B cell (primary cell): ENCODE measurements at regions not wholly inside any gene's neighbourhood (a gene's known extent, or its start where the extent isn't known, plus 50 kb on each side); places are given as distances from the start of the nearest gene placed in this dataset.

Experiments
- ATAC-seq: fragments of 200-7000 bp; cut with Tn5 transposase; one replicate; pipeline ENCODE4 v1.10.0; 2021; ENCODE audit warnings: low read depth, mild to moderate bottlenecking, moderate number of reproducible peaks, moderate library complexity
- CTCF ChIA-PET: fragments of 350-600 bp; sonication (Branson Sonifier 250); formaldehyde crosslinking; loops from one replicate; lab custom pipeline; 2021; ENCODE audit warnings: antibody characterized with exemption, inconsistent platforms; lab: Charles Lee
- POLR2A ChIA-PET: fragments of 350-600 bp; sonication (Branson Sonifier 250); formaldehyde crosslinking; loops from one replicate; lab custom pipeline; 2021; ENCODE audit warnings: antibody characterized with exemption; lab: Charles Lee
- DNase-seq: peaks from one replicate; pipeline ENCODE4 v3.0.0; 2013
- H2AFZ ChIP-seq: 2 replicates; pipeline ENCODE4 v1.6.1; 2012; ENCODE audit warnings: mild to moderate bottlenecking, low read depth, low read length; ENCODE audit not compliant: insufficient read depth, poor library complexity, severe bottlenecking
- H3K27ac ChIP-seq, 2 donors: 1 replicate in 1 of 2; 2 replicates in 1 of 2; pipeline ENCODE4 v1.5.1; 2012 to 2013; ENCODE audit warnings: low read length in 2 of 2, mild to moderate bottlenecking in 2 of 2, moderate library complexity in 1 of 2
- H3K27me3 ChIP-seq, 4 experiments: fragments of 200-600 bp in 1 of 4; sonication (generic) in 1 of 4; replicated peaks in 1 of 4; 1 replicate in 2 of 4; 2 replicates in 2 of 4; pipeline versions ENCODE4 v1.6.1 to v1.7.0; 2013 to 2016; ENCODE audit warnings: low read length in 3 of 4, mild to moderate bottlenecking in 2 of 4, mixed read lengths in 1 of 4, moderate library complexity in 1 of 4; ENCODE audit not compliant: insufficient read depth in 4 of 4, control insufficient read depth in 3 of 4; ENCODE audit errors: control extremely low read depth in 1 of 4
- H3K36me3 ChIP-seq, 2 experiments: replicated peaks in 1 of 2; 1 replicate in 1 of 2; 2 replicates in 1 of 2; pipeline versions ENCODE4 v1.6.1 to v1.7.1; 2013; ENCODE audit warnings: low read length in 1 of 2; ENCODE audit not compliant: insufficient read depth in 2 of 2, control insufficient read depth in 1 of 2; ENCODE audit errors: control extremely low read depth in 1 of 2, extremely low read depth in 1 of 2
- H3K4me1 ChIP-seq, 2 donors: fragments of 200-600 bp in 1 of 2; sonication (generic) in 1 of 2; 1 replicate in 1 of 2; 2 replicates in 1 of 2; pipeline versions ENCODE4 v1.5.1 to v1.6.1; 2013 to 2017; ENCODE audit warnings: low read length in 2 of 2; ENCODE audit not compliant: control insufficient read depth in 2 of 2, insufficient read depth in 2 of 2
- H3K4me2 ChIP-seq: replicated peaks from 2 replicates; pipeline ENCODE3; 2012; ENCODE audit warnings: mild to moderate bottlenecking, low read depth, low read length; ENCODE audit not compliant: poor library complexity, severe bottlenecking
- H3K4me3 ChIP-seq, 5 experiments: fragments of 200-600 bp in 1 of 5; sonication (generic) in 1 of 5; 1 replicate in 3 of 5; 2 replicates in 2 of 5; pipeline versions ENCODE4 v1.5.1 to v1.7.0; 2011 to 2016; ENCODE audit warnings: low read length in 4 of 5, mild to moderate bottlenecking in 4 of 5, low read depth in 2 of 5, control low read depth in 1 of 5, moderate library complexity in 1 of 5; ENCODE audit not compliant: insufficient read depth in 1 of 5; ENCODE audit errors: control extremely low read depth in 1 of 5, extremely low read depth in 1 of 5
- H3K79me2 ChIP-seq: fragments of 200-600 bp; sonication (generic); one replicate; pipeline ENCODE4 v1.6.0; 2016; ENCODE audit warnings: low read length; ENCODE audit not compliant: control insufficient read depth, insufficient read depth
- H3K9ac ChIP-seq: fragments of 200-600 bp; sonication (generic); 2 replicates; pipeline ENCODE4 v1.6.1; 2017; ENCODE audit warnings: mild to moderate bottlenecking, low read length, moderate library complexity
- H3K9me3 ChIP-seq, 3 donors: one replicate each; pipeline versions ENCODE4 v1.6.1 to v1.7.1; 2013; ENCODE audit warnings: low read length in 2 of 3; ENCODE audit not compliant: control insufficient read depth in 2 of 3, insufficient read depth in 1 of 3; ENCODE audit errors: control extremely low read depth in 1 of 3
- H4K20me1 ChIP-seq: 2 replicates; pipeline ENCODE4 v1.6.0; 2012; ENCODE audit warnings: mild to moderate bottlenecking, low read length; ENCODE audit not compliant: insufficient read depth, control insufficient read depth, poor library complexity, severe bottlenecking
- H3K27ac Mint-ChIP-seq: one replicate; pipeline ENCODE4 v1.8.0; 2021; ENCODE audit warnings: mixed read lengths
- H3K27me3 Mint-ChIP-seq: one replicate; pipeline ENCODE4 v1.8.0; 2021; ENCODE audit warnings: mixed read lengths
- H3K4me1 Mint-ChIP-seq: one replicate; pipeline ENCODE4 v1.8.0; 2021; ENCODE audit warnings: mixed read lengths
- H3K4me3 Mint-ChIP-seq: one replicate; pipeline ENCODE4 v1.8.0; 2021; ENCODE audit warnings: mixed read lengths
- H3K9me3 Mint-ChIP-seq: one replicate; pipeline ENCODE4 v1.8.0; 2022; ENCODE audit warnings: mixed read lengths; ENCODE audit not compliant: insufficient read depth
- CTCF ChIP-seq: fragments of 200-600 bp; IDR thresholded peaks from one replicate; pipeline ENCODE4 v1.8.0; 2022; ENCODE audit warnings: antibody characterized with exemption, mild to moderate bottlenecking
- EZH2 ChIP-seq: IDR thresholded peaks from 2 replicates; pipeline ENCODE4 v1.6.1; 2012; ENCODE audit warnings: borderline replicate concordance, low read depth, mild to moderate bottlenecking, moderate library complexity, low read length; ENCODE audit not compliant: insufficient read depth, poor library complexity, severe bottlenecking
- WGBS: methylation state at CpG from one replicate; pipeline ENCODE4 v1.1.5; 2013; ENCODE audit warnings: missing lambda C conversion rate; ENCODE audit not compliant: insufficient coverage; 5-methylcytosine and 5-hydroxymethylcytosine counted together
- intact Hi-C: fragments of 100-400 bp; cut with micrococcal nuclease; formaldehyde crosslinking; loops from one replicate; pipeline ENCODE4 v1.10.0; 2022

- no peak overlapping the region for H3K4me3 Mint-ChIP-seq
- POLR2A ChIA-PET = no interaction called here
Observed at GRCh38 chrX:20352504-20352903, 85.8 kb upstream of the RPS6KA3 start.

GRCh38 chrX:20350596-20350995 lies 83.9 kb upstream of the RPS6KA3 start:
- H3K36me3 ChIP-seq = no peaks in the 10 kb centered on the region
- H3K9me3 ChIP-seq = no peaks in the 10 kb centered on the region
- CTCF ChIA-PET = interaction anchor here (0.6 kb wide), 1 partner anchor 9 kb away, joined by 3 read pairs; no protein-coding TSS in a partner anchor
- no peak overlapping the region for H3K4me3 ChIP-seq
- DNase-seq = no peak
- intact Hi-C loops = no loop called here
- no CpG with 5 or more reads among the region's 3 CpGs for WGBS
- no peak for ATAC-seq
- no peaks in the 10 kb centered on the region for H3K27me3 ChIP-seq
- no peaks in the 10 kb centered on the region for H3K27me3 Mint-ChIP-seq
- H3K27ac ChIP-seq = no peak overlapping the region
- no peak overlapping the region for H2AFZ ChIP-seq
- no peak overlapping the region for H3K27ac Mint-ChIP-seq
- no peaks in the 10 kb centered on the region for H3K79me2 ChIP-seq
- H3K4me1 ChIP-seq = no peaks in the 10 kb centered on the region
- no peaks in the 10 kb centered on the region for H4K20me1 ChIP-seq
- POLR2A ChIA-PET = no interaction called here
- no peak overlapping the region for H3K4me2 ChIP-seq
- TF ChIP-seq EZH2 = no peak
- no peak for TF ChIP-seq CTCF
- no peaks in the 10 kb centered on the region for H3K4me1 Mint-ChIP-seq
- no peaks in the 10 kb centered on the region for H3K9me3 Mint-ChIP-seq
- no peak overlapping the region for H3K9ac ChIP-seq
- no peak overlapping the region for H3K4me3 Mint-ChIP-seq

More at GRCh38 chrX:20352504-20352903, 85.8 kb upstream of the RPS6KA3 start:
- WGBS = no CpG with 5 or more reads among the region's 6 CpGs
- Mint-ChIP-seq H3K9me3 (no peaks in the 10 kb centered on the region), H3K27me3 (no peaks in the 10 kb centered on the region), H3K27ac (no peak overlapping the region), H3K4me1 (no peaks in the 10 kb centered on the region)
- Histone ChIP-seq H3K27ac (no peak overlapping the region), H4K20me1 (no peaks in the 10 kb centered on the region), H3K9ac (no peak overlapping the region), H3K9me3 (no peaks in the 10 kb centered on the region), H3K4me1 (no peaks in the 10 kb centered on the region), H3K4me2 (no peak overlapping the region), H2AFZ (no peak overlapping the region), H3K4me3 (no peak overlapping the region), H3K79me2 (no peaks in the 10 kb centered on the region), H3K27me3 (no peaks in the 10 kb centered on the region), H3K36me3 (no peaks in the 10 kb centered on the region)
- CTCF ChIA-PET = no interaction called here
- no peak for TF ChIP-seq CTCF
- no peak for TF ChIP-seq EZH2
- DNase-seq (no peak), ATAC-seq (no peak)
- intact Hi-C loops = no loop called here
